Neural progenitor cell (in vitro differentiated cells): ENCODE measurements at regions not wholly inside any gene's neighbourhood (a gene's known extent, or its start where the extent isn't known, plus 50 kb on each side); places are given as distances from the start of the nearest gene placed in this dataset.

Experiments used
- DNase-seq: peaks from one replicate; pipeline ENCODE4 v3.0.0-alpha.2; 2016; ENCODE audit warnings: low spot score
- H2AFZ ChIP-seq: fragments of 200-600 bp; sonication (generic); replicated peaks from 2 replicates; pipeline ENCODE4 v1.6.1; 2016; ENCODE audit warnings: antibody characterized with exemption
- H3F3A ChIP-seq: fragments of 200-600 bp; sonication (generic); 2 replicates; pipeline ENCODE4 v1.6.1; 2016; ENCODE audit warnings: antibody characterized with exemption, low read depth
- H3K27ac ChIP-seq: fragments of 200-600 bp; sonication (generic); 2 replicates; pipeline ENCODE4 v1.5.1; 2016; ENCODE audit warnings: mild to moderate bottlenecking
- H3K27me3 ChIP-seq: fragments of 200-600 bp; sonication (generic); 2 replicates; pipeline ENCODE4 v1.6.1; 2016; ENCODE audit warnings: mild to moderate bottlenecking, moderate library complexity
- H3K36me3 ChIP-seq: fragments of 200-600 bp; sonication (generic); 2 replicates; pipeline ENCODE4 v1.5.1; 2016
- H3K4me1 ChIP-seq: fragments of 200-600 bp; sonication (generic); 2 replicates; pipeline ENCODE4 v1.6.1; 2016; ENCODE audit warnings: mixed run types
- H3K4me2 ChIP-seq: fragments of 200-600 bp; sonication (generic); 2 replicates; pipeline ENCODE4 v1.6.1; 2016
- H3K4me3 ChIP-seq: fragments of 200-600 bp; sonication (generic); 2 replicates; pipeline ENCODE4 v1.5.1; 2016
- H3K79me2 ChIP-seq: fragments of 200-600 bp; sonication (generic); 2 replicates; pipeline ENCODE4 v1.6.1; 2016; ENCODE audit warnings: low read depth
- H3K9ac ChIP-seq: fragments of 200-600 bp; sonication (generic); 2 replicates; pipeline ENCODE4 v1.6.1; 2016
- H3K9me3 ChIP-seq: fragments of 200-600 bp; sonication (generic); 2 replicates; pipeline ENCODE4 v1.5.1; 2016; ENCODE audit warnings: low read depth
- H4K20me1 ChIP-seq: fragments of 200-600 bp; sonication (generic); 2 replicates; pipeline ENCODE4 v1.6.1; 2016; ENCODE audit warnings: low read depth
- H3K27ac Mint-ChIP-seq: 3 replicates; pipeline ENCODE4 v1.8.0; 2021; ENCODE audit warnings: mixed read lengths
- H3K27me3 Mint-ChIP-seq: 2 replicates; pipeline ENCODE4 v1.8.0; 2022; ENCODE audit warnings: low read depth, mild to moderate bottlenecking, inconsistent platforms, moderate library complexity, mixed read lengths; ENCODE audit not compliant: insufficient read depth
- H3K36me3 Mint-ChIP-seq: 3 replicates; pipeline ENCODE4 v1.8.0; 2021; ENCODE audit warnings: mixed read lengths
- H3K4me1 Mint-ChIP-seq: 3 replicates; pipeline ENCODE4 v1.8.0; 2021; ENCODE audit warnings: mixed read lengths
- H3K4me3 Mint-ChIP-seq: 3 replicates; pipeline ENCODE4 v1.8.0; 2021; ENCODE audit warnings: mild to moderate bottlenecking, moderate library complexity, mixed read lengths
- H3K9me3 Mint-ChIP-seq: 3 replicates; pipeline ENCODE4 v1.8.0; 2020; ENCODE audit warnings: mixed read lengths
- CTCF ChIP-seq: fragments of 200-600 bp; sonication (generic); IDR thresholded peaks from 2 replicates; pipeline ENCODE4 v1.5.1; 2017; ENCODE audit warnings: antibody characterized with exemption, mild to moderate bottlenecking
- EZH2 ChIP-seq: fragments of 200-600 bp; sonication (generic); IDR thresholded peaks from 2 replicates; pipeline ENCODE4 v1.6.1; 2017; ENCODE audit warnings: antibody characterized with exemption, mild to moderate bottlenecking, moderate library complexity
- EZH2phosphoT487 ChIP-seq: fragments of 200-600 bp; sonication (generic); IDR thresholded peaks from 2 replicates; pipeline ENCODE4 v1.6.1; 2017; ENCODE audit warnings: antibody characterized with exemption

- no peaks in the 10 kb centered on the region for H3K79me2 ChIP-seq
Measured at GRCh38 chr13:61927648-61928047, 512.0 kb upstream of the PCDH20 start.

GRCh38 chr13:61918841-61919240 lies 503.2 kb upstream of the PCDH20 start:
- H3K9me3 Mint-ChIP-seq = peaks cover 6% of the 10 kb centered on the region
- no peak overlapping the region for H2AFZ ChIP-seq
- no peaks in the 10 kb centered on the region for H3K4me1 ChIP-seq
- no peaks in the 10 kb centered on the region for H3K27me3 ChIP-seq
- H3F3A ChIP-seq = no peaks in the 10 kb centered on the region
- TF ChIP-seq EZH2 = no peak
- no peak for TF ChIP-seq EZH2phosphoT487
- no peak for TF ChIP-seq CTCF
- no peak overlapping the region for H3K9ac ChIP-seq
- H3K36me3 Mint-ChIP-seq = no peaks in the 10 kb centered on the region
- H3K4me3 ChIP-seq = no peak overlapping the region
- no peaks in the 10 kb centered on the region for H3K27me3 Mint-ChIP-seq
- no peak for DNase-seq
- H3K79me2 ChIP-seq = no peaks in the 10 kb centered on the region
- H3K27ac Mint-ChIP-seq = no peak overlapping the region
- H3K4me1 Mint-ChIP-seq = no peaks in the 10 kb centered on the region
- H3K4me2 ChIP-seq = no peak overlapping the region
- no peaks in the 10 kb centered on the region for H4K20me1 ChIP-seq
- H3K4me3 Mint-ChIP-seq = no peak overlapping the region
- H3K27ac ChIP-seq = no peak overlapping the region
- peaks cover 4% of the 10 kb centered on the region for H3K9me3 ChIP-seq
- no peaks in the 10 kb centered on the region for H3K36me3 ChIP-seq

More at GRCh38 chr13:61927648-61928047, 512.0 kb upstream of the PCDH20 start:
- H3K36me3 ChIP-seq = no peaks in the 10 kb centered on the region
- H4K20me1 ChIP-seq = no peaks in the 10 kb centered on the region
- no peak overlapping the region for H3K4me3 ChIP-seq
- no peak overlapping the region for H2AFZ ChIP-seq
- Mint-ChIP-seq H3K27ac (no peak overlapping the region), H3K4me1 (no peaks in the 10 kb centered on the region), H3K9me3 (peaks cover 2% of the 10 kb centered on the region), H3K4me3 (no peak overlapping the region), H3K27me3 (peaks cover 3% of the 10 kb centered on the region), H3K36me3 (no peaks in the 10 kb centered on the region)
- no peaks in the 10 kb centered on the region for H3K4me1 ChIP-seq
- H3K9me3 ChIP-seq = peaks cover 4% of the 10 kb centered on the region
- H3F3A ChIP-seq = no peaks in the 10 kb centered on the region
- H3K27ac ChIP-seq = no peak overlapping the region
- no peaks in the 10 kb centered on the region for H3K27me3 ChIP-seq
- H3K4me2 ChIP-seq = no peak overlapping the region
- DNase-seq = no peak
- TF ChIP-seq EZH2phosphoT487 (no peak), EZH2 (no peak), CTCF (no peak)
- no peak overlapping the region for H3K9ac ChIP-seq

GRCh38 chr13:61916483-61916882 lies 500.8 kb upstream of the PCDH20 start:
- Mint-ChIP-seq H3K4me3 (no peak overlapping the region), H3K9me3 (peaks cover 2% of the 10 kb centered on the region), H3K36me3 (no peaks in the 10 kb centered on the region), H3K27ac (no peak overlapping the region), H3K27me3 (no peaks in the 10 kb centered on the region), H3K4me1 (no peaks in the 10 kb centered on the region)
- Histone ChIP-seq H3K4me1 (no peaks in the 10 kb centered on the region), H3K27ac (no peak overlapping the region), H2AFZ (no peak overlapping the region), H3F3A (no peaks in the 10 kb centered on the region), H3K9ac (no peak overlapping the region), H3K36me3 (no peaks in the 10 kb centered on the region), H3K79me2 (no peaks in the 10 kb centered on the region), H3K4me3 (no peak overlapping the region), H4K20me1 (no peaks in the 10 kb centered on the region), H3K4me2 (no peak overlapping the region), H3K9me3 (no peaks in the 10 kb centered on the region), H3K27me3 (no peaks in the 10 kb centered on the region)
- no peak for TF ChIP-seq EZH2phosphoT487
- DNase-seq = no peak

GRCh38 chr13:61913183-61913582 lies 497.5 kb upstream of the PCDH20 start:
- H3K9ac ChIP-seq = no peak overlapping the region
- no peaks in the 10 kb centered on the region for H3K36me3 ChIP-seq
- no peaks in the 10 kb centered on the region for H3K9me3 ChIP-seq
- no peaks in the 10 kb centered on the region for H3K27me3 ChIP-seq
- H3K9me3 Mint-ChIP-seq = no peaks in the 10 kb centered on the region
- H3K79me2 ChIP-seq = no peaks in the 10 kb centered on the region
- no peak overlapping the region for H3K4me2 ChIP-seq
- no peaks in the 10 kb centered on the region for H4K20me1 ChIP-seq
- H3K4me3 ChIP-seq = no peak overlapping the region
- no peak overlapping the region for H3K4me3 Mint-ChIP-seq
- no peaks in the 10 kb centered on the region for H3F3A ChIP-seq
- no peak for DNase-seq
- H3K4me1 Mint-ChIP-seq = no peaks in the 10 kb centered on the region
- no peak overlapping the region for H2AFZ ChIP-seq
- H3K36me3 Mint-ChIP-seq = no peaks in the 10 kb centered on the region
- TF ChIP-seq EZH2 = no peak
- no peak for TF ChIP-seq CTCF
- no peak for TF ChIP-seq EZH2phosphoT487
- no peaks in the 10 kb centered on the region for H3K27me3 Mint-ChIP-seq
- H3K4me1 ChIP-seq = no peaks in the 10 kb centered on the region
- H3K27ac ChIP-seq = no peak overlapping the region
- no peak overlapping the region for H3K27ac Mint-ChIP-seq
